ENCODE measurements at regions not wholly inside any gene's neighbourhood (a gene's known extent, or its start where the extent isn't known, plus 50 kb on each side); places are given as distances from the start of the nearest gene placed in this dataset.
"Not testable (repeated sequence)": the region's sequence is repeated elsewhere in the genome, so short reads cannot be mapped to it uniquely, and the experiment has no call there.

DNA sequence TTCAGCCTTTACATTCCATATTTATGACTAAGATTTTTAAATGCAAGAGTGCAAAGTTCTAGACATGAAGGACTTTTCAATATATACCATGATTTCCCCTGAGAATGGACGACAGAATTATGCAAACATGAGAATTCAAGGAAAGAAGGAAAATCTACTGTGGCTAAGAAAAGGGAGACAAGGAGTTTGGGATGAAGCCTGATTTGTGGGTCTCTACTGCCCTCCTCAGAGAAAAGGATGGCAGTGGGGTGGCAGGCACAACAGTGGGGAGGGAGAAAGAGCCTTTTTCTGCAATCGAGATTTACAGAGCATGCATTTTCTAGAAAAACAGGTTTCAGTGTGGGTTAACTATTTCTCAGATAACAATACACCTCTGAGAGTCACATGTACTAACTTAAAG lies 466.9 kb upstream of the NRSN1 start:
- DNase-seq (ENCODE audit: low spot score) = no peak

DNA sequence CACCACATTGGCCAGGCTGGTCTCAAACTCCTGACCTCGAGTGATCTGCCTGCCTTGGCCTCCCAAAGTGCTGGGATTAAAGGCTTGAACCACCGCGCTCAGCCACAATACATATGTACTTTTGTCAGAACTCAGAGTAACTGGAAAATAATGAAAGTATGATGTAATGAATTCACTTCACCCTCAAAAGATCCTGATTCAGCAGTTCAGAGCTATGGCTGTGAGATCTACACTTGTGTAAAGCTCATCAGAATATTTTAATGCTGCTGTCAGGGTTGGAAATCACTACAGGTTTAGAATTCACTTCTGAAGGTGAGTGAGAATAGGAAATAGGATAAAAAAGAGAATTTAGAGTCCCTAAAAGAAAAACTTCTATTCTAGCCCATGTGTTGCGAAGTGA lies 464.5 kb upstream of the NRSN1 start:
- DNase-seq (ENCODE audit: low spot score) = no peak

DNA sequence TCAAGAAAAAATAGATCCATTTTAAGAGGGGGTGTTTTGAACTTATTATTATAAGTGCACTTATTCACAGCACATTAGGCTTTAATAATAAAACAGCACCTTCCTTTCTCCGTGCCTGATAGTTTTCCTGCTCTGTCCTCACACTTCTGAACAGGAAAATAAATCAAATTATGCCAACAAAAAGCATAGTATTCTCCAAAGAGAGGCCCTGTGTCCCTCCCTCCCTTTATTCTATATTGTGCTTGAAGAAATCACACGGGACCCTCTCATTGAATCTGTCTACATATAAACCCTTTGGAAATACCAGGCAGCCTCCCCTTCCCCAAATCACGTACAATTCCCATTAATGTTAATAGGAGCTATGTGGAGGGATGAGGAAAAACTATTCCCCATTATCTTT lies 462.9 kb upstream of the NRSN1 start:
- DNase-seq (ENCODE audit: low spot score) = no peak

DNA sequence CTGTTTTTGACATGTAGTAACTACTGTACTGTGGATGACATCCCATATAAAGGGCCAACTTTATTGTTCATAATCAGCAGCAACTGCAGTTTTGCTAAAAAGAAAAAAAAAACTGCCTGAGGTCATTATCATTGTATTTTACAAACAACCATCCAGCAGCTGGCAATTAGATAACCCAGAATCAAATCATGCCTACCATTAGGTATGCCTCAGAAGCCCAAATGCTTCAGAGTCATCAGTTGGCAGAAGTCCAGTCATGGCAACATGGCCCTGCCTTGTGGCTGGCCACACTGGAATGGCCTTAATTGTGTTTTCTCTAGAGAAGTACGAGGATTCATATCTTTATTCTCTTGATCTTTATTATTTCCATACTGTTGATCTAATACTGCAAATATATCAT lies 462.4 kb upstream of the NRSN1 start:
- no peak for DNase-seq (ENCODE audit: low spot score)

DNA sequence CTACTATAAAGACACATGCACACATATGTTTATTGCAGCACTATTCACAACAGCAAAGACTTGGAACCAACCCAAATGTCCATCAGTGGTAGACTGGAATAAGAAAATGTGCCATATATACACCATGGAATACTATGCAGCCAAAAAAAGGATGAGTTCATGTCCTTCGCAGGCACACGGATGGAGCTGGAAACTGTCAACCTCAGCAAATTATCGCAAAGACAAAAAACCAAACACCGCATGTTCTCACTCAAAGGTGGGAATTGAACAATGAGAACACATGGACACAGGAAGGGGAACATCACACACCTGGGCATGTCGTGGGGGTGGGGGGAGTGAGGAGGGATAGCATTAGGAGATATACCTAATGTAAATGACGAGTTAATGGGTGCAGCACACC lies 460.1 kb upstream of the NRSN1 start:
- not testable (repeated sequence) for DNase-seq (ENCODE audit: low spot score)

DNA sequence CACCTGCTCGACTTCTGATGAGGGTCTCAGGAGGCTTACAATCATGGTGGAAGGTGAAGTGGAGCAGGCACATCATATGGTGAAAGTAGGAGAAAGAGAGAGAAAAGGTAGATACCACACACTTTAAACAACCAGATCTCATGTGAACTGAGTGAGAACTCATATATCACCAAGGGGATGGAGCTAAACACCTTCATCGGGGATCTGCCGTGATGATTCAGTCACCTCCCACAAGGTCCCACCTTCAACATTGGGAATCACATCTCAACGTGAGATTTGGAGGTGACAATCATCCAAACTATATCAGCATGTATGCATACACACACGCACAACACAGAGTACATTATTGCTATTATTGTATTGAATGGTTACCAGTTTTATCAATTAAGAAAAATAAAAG lies 453.3 kb upstream of the NRSN1 start:
- no peak for DNase-seq (ENCODE audit: low spot score)

DNA sequence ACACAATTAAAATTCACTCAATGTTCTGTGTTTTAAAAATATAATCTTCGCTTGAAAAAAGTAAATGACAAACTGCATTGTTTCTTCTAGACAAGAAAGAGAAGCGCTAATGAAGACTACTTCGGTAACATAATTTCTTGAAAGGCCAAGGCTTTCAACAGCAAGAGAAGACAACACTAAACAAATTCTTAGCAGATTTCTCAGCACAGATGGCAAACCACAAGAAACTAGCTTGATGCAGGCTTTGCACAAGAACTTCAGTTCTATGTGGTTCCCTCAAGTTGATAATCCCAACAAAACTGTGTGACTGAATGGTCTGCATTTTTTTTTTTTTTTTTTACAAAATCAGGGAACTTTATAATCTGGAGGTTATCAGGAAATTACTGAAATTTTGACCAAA lies 447.4 kb upstream of the NRSN1 start:
- no peak for DNase-seq (ENCODE audit: low spot score)

DNA sequence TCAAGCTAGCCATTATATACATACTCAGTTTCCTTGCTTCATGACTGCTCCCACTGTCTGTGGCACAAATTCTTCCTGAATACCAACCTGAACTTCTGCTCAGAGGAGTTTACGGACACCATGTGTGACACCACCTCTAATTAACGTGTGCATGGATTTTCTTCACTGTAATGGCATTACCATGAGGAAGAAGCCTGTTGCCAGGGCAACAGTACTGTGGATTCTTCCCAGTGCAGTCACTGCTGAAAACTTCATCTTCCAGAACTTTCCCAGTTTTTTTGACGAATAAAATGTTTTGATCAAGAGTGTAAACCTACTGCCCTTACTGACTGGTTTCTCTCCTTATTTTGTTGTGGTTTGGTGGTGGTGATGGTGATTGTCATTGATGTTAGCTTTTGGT lies 444.3 kb upstream of the NRSN1 start:
- no peak for DNase-seq (ENCODE audit: low spot score)

DNA sequence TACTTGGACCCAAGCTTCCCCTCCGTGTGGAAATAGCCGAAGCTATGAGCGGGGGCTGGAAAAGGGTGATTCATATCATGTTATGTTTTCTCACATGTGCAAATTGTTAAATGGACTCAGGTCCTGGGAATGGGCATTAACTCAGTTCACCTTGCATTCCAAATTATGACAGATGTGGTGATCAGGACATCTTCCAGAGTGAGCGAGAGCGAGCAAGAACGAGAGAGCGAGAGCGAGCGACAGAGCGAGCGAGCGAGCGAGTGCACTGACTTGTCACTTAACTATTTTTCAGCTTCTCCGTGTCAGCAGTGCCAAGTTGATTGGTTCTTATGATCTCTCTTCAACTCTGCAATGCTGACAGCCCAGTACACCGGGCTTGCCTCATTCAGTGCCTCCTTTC lies 437.4 kb upstream of the NRSN1 start:
- no peak for DNase-seq (ENCODE audit: low spot score)

DNA sequence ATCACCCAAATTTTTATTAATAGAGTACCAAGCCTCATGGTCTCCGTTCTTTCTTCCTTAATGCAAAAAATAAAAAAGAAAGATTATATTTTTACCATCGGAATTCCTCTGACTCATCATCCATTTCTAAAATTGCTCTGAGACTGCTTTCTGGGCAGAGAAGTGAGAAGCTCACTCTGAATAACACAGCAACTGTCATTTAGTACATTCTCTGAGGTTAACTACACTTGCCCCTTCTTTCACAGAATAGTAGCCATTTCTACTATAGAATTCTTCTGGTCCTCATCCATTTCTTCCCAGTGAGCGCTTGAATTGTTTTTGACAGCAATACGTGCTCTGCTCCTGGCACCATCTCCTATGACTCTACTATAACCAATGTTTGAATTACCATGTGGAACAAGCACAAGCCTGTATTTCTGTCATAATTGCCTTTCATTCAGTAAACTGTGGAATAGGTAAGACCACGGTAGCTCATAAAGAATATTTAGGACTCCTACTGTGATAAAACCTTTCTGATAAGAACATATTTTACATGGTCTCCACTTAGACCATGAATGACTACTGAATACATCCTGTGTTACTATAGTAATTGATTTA lies 435.5 kb upstream of the NRSN1 start:
- DNase-seq (ENCODE audit: low spot score) = no peak

DNA sequence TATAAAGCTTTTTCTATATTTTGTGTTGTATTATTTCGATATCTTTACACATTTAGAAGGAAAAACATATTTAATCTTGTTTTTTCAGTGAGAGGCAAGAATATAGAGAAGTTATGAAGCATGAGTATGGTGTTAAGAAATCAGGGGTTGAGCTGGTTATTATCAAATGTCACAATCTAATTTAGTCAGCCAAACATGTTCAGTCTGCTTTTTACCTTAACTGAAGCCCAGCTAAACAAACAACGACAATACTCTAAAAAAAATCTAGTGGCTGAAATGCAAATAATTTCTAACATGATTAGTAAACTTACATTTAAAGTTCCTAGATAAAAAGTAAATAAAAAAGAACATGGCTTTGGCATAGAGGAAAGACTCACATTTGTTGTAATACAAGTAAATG lies 433.8 kb upstream of the NRSN1 start:
- no peak for DNase-seq (ENCODE audit: low spot score)

DNA sequence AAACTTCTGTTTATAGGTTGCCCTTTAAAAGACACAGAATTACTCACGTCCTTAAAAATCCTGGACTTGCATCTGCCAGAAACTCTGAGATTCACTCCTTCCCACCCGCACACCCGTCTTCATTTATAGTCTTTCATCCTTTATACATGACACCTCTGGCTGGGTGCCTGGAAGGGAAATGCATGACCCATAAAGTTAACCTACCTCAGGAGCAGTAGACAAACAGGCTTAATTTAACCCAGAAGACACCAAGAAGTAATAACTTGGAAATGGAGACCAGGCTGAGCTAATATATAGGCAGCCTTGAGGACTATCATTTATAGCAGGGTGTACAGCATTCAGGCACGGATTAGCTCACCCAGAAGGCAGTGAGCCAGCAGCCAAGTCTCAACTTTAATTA lies 429.0 kb upstream of the NRSN1 start:
- no peak for DNase-seq (ENCODE audit: low spot score)

DNA sequence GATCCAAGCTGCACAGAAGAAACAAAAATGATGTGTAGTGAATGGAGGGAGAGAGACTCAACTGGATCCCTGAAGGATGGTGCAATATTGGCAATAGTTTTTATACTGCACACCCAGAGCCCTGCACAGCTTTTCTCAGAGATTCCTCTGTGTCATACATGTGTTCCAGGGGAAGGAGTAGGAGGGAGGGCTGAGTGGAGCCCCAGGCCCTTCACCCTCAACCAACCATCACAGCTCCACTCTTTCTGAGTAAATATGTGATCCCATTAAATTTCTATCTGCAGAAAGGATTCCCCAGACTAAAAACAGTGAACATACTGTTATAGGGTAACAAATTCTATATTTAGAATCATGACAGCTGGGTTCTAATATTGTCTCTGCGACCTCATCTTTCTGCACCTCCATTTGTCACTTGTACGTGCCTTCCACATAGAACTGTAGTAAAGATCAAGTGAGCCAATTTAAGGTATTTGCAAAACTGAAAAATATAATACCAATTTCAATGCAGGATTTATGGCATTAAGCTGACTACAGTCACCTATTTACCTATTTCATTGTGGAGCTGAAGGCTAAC lies 421.4 kb upstream of the NRSN1 start:
- DNase-seq (ENCODE audit: low spot score) = no peak

DNA sequence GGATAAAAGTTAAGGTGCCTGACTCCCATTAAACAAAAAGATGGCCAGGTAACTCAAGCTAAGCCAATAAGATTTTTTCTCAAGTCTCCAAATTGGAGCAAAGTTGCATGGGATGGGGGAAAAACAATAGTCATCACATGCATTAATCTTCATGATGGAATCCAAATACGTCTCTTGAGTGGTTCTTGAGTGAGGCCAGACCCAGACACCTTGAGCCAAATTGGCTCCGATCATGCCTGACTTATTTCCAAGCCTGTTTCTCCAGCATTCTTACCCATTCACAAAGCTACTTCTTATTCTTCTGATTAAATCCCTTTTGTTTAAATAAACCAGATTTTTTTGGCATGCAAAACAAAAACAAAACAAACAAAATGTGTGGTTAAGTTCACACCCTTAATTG lies 420.3 kb upstream of the NRSN1 start:
- DNase-seq (ENCODE audit: low spot score) = no peak

DNA sequence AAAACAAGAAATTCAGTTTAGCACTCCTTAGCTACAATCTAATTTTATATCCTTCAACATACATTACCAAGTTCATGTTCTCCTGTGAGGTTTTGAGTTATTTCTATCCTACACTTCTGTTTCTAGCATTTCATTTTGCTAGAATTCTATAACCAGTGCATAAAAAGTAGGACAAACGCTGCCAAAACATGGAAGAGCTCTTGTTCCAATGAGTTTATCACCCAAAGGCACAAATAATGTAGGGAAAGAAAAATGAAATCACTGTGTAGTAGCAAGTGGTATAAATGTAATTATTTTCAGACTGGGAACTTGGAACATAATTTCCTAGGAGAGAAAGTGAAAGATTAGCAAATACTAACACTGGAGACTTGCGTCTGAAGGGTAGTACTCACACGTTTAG lies 413.3 kb upstream of the NRSN1 start:
- no peak for DNase-seq (ENCODE audit: low spot score)

DNA sequence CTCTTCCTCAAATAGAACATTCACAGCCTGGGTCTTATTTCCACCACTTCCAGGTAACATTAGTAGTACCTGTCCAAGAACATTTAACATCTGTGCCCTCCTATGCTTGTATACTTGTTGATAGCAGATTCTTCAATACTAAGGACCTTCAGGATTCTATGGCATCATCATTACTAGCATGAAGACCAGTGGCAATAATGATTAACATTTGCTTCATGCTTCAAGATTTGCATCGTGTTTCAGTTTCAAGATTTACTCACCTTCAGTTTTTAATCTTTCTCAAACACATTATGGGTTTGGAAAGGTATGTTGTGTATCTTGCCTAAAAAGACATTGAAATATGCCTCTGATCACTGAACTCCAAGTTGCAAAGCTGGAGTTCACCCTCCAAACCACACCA lies 412.8 kb upstream of the NRSN1 start:
- no peak for DNase-seq (ENCODE audit: low spot score)

DNA sequence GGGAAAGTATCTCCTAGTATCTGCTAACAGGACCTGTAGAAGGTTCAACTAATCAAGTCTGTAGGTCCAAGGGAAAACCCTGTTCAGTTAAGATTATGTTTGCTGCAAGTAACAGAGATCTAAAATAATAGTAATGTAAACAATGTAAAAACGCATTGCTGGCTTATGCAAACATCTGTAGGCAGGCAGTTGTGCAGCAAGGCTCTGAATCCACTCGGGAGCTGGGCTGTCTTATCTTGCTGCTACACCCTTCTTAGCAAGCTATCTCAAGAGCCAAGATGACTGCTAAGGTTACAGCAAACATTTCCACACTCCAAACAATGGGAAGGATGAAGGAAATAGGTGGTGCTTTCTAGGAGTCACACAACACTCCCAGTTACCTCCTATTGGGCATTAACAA lies 397.3 kb upstream of the NRSN1 start:
- peak; percentile 3 for DNase-seq (ENCODE audit: low spot score)

DNA sequence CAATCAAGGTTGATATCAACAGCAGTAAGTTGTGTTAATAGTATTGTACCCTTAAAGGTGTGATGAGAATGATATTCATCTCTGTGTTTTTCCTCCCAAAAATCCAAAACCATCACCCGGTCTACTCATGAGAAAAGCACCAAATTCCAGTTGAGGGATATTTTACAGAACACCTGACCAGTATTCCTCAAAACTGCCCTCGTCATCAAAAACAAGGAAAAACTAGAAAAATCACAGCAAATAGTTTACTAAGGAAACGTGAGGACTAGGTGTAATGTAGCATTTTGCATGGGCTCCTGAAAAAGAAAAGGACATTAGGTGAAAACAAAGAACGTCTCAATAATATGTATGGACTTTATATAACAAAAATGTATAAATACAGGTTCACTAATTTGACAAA lies 394.4 kb upstream of the NRSN1 start:
- DNase-seq (ENCODE audit: low spot score) = no peak

DNA sequence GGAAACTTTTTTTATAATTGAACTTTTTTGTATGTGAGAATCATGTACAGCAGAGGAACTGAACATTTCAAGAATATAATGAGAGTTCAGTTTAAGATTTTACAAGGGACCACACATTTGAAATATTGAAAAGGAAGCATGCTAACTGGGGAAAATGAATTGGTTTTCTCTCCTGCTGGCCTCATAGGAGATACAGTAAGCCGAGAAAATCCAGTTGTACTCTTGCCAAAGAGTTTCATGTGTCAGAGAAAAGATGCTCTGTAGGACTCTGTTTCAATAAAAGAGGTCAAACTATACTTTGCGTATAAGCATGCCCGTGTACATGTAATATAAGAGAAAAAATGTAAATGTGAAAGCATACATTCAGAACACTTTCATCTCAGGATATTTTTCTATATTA lies 393.5 kb upstream of the NRSN1 start:
- no peak for DNase-seq (ENCODE audit: low spot score)

DNA sequence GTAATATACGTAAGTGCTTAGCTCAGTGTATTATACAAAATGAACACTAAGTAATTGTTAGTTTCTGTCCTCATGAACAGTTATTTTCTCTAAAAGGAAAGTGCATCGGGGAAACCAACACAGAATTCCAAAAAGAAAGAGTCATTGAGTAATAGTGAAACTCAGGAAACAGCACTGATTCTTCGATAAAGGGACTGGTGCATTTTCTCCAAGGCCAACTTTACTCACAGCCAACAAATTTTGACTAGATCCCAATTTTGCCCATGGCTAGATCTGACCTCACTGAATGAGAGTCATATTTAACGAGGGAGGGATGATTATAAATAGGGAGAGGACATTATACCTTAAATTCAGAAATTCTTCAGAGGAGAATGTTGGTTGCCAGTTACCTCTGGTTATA lies 390.9 kb upstream of the NRSN1 start:
- no peak for DNase-seq (ENCODE audit: low spot score)

DNA sequence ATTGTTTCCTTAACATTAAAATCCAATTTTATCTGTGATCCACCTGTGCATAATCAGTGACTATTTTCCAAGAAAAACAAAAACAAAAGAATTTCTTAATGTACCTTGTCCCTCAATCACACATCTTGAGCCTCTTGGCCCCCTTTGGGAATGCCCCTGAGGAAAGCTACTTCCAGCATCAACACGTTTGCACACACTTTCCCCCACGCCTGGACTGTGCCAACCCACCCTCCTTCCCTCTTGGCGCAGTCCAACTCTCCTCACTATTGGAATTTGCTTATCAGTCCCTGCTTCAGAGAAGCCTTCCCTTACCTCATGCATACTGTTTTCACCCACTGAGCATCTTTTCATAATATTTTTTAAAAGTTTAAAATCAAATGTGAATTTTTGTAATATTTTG lies 389.4 kb upstream of the NRSN1 start:
- no peak for DNase-seq (ENCODE audit: low spot score)

DNA sequence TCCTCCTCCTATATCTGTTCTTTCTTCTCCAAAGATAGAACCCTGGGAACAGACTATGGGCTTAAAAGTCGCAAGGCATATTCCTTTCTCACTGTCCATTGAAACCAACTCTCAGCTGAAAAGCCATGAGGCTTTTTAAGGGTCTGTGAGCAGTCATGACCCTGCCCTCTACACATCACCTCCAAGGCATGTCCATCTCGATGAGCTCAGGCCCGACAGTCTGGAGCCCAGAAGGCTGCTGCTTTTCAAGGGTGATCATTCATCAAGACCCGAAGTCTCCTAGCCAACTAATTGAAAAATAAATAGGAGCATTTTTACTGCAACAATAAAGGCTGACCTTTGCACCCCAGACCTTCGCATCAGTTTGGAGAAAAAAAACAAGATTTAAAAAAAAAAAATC lies 378.8 kb upstream of the NRSN1 start:
- no peak for DNase-seq (ENCODE audit: low spot score)

DNA sequence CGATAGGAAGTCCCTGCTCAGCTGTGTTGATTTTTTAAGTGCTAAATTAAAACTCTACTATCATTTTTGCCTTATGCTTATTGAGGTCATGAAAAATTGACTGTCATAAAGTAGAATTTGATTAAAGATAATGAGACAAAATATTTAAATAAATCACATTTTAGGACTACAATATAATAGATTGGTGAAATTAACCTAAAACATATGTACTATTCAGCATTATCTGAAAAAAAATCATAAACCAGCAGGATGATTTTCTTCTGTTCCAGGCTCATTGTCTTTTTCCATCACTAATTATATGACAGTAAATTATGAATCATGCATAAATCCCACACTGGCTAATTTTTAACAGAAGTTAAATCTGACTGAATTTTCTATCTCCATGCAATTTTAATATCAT lies 373.6 kb upstream of the NRSN1 start:
- DNase-seq (ENCODE audit: low spot score) = no peak

DNA sequence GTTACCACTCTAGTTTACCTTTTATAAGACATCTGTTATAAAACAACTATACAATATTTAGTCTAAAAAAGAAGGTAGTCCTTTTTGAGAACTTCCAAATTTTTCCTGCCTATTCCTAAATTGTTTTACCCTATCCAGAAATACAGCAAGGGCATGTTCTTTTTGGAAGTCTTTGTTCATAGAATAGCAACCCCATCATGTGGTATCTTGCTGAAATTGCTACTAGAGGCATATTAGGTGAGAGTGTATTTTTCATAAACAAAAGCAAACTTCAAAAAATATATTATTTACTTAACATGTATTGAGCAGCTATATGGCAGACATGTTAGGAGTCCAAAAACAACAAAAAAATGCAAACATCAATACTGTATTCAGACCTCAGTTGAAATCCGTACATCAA lies 371.8 kb upstream of the NRSN1 start:
- no peak for DNase-seq (ENCODE audit: low spot score)

DNA sequence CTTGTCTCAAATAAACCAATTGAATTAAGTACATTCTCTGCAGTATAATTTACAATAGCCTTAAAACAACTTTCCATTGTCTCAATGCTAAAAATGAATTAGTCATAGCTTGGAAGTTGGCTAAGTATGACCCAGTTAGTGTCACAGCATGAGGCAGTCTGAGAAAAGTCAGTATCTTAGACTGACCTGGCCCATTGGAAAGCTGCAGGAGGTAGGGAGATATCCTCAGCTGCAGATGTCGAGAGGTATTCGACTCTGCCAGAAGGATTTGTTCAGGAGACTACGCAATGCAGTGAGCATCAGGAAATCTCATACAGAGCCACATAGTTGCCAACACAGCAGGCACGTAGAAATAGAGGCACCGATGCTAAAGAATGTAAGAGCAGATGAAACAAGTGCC lies 350.9 kb upstream of the NRSN1 start:
- no peak for DNase-seq (ENCODE audit: low spot score)

All from hematopoietic multipotent progenitor cell treated with erythropoietin and hydrocortisone succinate and interleukin-3 and kit ligand, for 15 days (in vitro differentiated cells).